ENCODE measurements at regions not wholly inside any gene's neighbourhood (a gene's known extent, or its start where the extent isn't known, plus 50 kb on each side); places are given as distances from the start of the nearest gene placed in this dataset.

DNA sequence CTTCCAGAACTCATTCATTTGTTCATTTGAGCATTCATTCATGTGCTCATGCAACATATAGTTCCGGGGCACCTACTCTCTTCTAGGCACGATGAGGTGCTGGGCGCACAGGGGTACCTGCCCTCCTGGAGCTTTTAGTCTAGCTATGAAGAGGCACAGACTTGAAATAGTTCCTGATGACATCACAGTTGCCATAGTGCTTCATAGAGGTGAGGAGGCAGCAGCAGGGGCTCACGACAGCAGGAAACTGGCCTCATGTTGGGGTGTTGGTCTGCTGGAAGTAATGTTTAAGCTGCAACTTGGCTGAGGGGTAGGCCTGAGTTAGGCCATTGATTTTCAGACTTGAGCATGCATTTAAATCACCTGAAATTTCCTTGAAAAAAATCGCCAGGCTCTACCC, 195.5 kb downstream of the PHETA1 start:
- Histone ChIP-seq H3K4me2 (ENCODE audit: low read length) (no peak overlapping the region), H3K9ac (ENCODE audit: low read length) (no peak overlapping the region), H3K36me3 (replicated peaks; ENCODE audit: low read depth, low read length) (no peaks in the 10 kb centered on the region), H3K27ac (ENCODE audit: low read length) (no peak overlapping the region), H3K9me3 (ENCODE audit: insufficient read depth, low read length) (no peaks in the 10 kb centered on the region), H3K27me3 (ENCODE audit: low read depth, low read length) (peaks cover 28% of the 10 kb centered on the region), H3K4me3 (ENCODE audit: low read length) (no peak overlapping the region), H4K20me1 (ENCODE audit: insufficient read depth, low read length) (no peaks in the 10 kb centered on the region), H3K79me2 (ENCODE audit: low read length) (no peaks in the 10 kb centered on the region), H2AFZ (ENCODE audit: low read depth, low read length) (no peak overlapping the region), H3K4me1 (ENCODE audit: low read length) (peaks cover 19% of the 10 kb centered on the region)
- TF ChIP-seq, protein P1, sequence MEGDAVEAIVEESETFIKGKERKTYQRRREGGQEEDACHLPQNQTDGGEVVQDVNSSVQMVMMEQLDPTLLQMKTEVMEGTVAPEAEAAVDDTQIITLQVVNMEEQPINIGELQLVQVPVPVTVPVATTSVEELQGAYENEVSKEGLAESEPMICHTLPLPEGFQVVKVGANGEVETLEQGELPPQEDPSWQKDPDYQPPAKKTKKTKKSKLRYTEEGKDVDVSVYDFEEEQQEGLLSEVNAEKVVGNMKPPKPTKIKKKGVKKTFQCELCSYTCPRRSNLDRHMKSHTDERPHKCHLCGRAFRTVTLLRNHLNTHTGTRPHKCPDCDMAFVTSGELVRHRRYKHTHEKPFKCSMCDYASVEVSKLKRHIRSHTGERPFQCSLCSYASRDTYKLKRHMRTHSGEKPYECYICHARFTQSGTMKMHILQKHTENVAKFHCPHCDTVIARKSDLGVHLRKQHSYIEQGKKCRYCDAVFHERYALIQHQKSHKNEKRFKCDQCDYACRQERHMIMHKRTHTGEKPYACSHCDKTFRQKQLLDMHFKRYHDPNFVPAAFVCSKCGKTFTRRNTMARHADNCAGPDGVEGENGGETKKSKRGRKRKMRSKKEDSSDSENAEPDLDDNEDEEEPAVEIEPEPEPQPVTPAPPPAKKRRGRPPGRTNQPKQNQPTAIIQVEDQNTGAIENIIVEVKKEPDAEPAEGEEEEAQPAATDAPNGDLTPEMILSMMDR (IDR thresholded peaks at IDR 0.05; ENCODE audit: low read depth, low read length) = no peak
- no peak for TF ChIP-seq EZH2phosphoT487 (IDR thresholded peaks at IDR 0.05; ENCODE audit: low read depth)

DNA sequence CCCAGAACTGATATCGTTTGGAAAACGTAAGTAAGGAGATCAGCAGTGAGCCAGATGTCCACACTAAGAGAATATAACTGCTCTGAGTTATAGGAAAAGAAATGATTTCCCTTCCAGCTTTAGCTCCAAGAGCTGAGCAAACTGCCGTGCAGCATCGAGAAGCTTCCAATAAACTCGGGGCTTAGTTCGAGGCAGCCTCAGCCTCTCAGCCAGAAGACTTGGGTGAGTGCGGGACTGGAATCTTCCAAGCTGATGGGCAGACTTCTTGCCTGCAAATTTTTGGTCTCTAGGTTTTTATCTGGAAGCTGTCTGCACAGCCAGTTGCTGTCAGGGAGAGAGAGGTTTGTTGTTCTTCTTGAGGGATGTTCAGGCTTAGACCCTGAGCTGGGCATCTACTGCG, 196.1 kb downstream of the PHETA1 start:
- Histone ChIP-seq H3K36me3 (replicated peaks; ENCODE audit: low read depth, low read length) (no peaks in the 10 kb centered on the region), H3K27ac (ENCODE audit: low read length) (no peak overlapping the region), H3K4me1 (ENCODE audit: low read length) (peaks cover 19% of the 10 kb centered on the region), H3K79me2 (ENCODE audit: low read length) (no peaks in the 10 kb centered on the region), H3K9me3 (ENCODE audit: insufficient read depth, low read length) (no peaks in the 10 kb centered on the region), H3K9ac (ENCODE audit: low read length) (no peak overlapping the region), H3K27me3 (ENCODE audit: low read depth, low read length) (peaks cover 28% of the 10 kb centered on the region), H4K20me1 (ENCODE audit: insufficient read depth, low read length) (no peaks in the 10 kb centered on the region), H3K4me3 (ENCODE audit: low read length) (no peak overlapping the region), H3K4me2 (ENCODE audit: low read length) (no peak overlapping the region), H2AFZ (ENCODE audit: low read depth, low read length) (no peak overlapping the region)
- TF ChIP-seq EZH2phosphoT487 (IDR thresholded peaks at IDR 0.05; ENCODE audit: low read depth) = no peak
- TF ChIP-seq, protein P1 (IDR thresholded peaks at IDR 0.05; ENCODE audit: low read depth, low read length) = no peak

DNA sequence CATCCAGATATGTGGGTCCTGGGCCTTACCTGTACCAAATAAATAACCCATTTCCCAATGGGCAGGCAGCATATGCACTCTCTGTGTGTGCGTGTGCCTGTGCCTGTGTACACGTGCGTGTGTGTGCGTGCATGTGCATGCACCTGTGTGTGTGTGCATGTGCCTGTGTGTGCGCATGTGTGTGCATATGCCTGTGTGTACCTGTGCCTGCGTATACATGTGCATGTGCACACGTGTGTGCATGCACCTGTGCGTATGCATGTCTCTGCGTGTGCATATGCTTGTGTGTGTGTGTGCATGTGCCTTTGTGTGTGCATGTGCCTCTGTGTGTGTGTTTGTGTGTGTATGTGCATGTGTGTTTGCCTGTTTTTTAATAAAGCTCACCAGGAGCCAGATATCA, 197.1 kb downstream of the PHETA1 start:
- Histone ChIP-seq H4K20me1 (ENCODE audit: insufficient read depth, low read length) (no peaks in the 10 kb centered on the region), H3K9ac (ENCODE audit: low read length) (no peak overlapping the region), H3K36me3 (replicated peaks; ENCODE audit: low read depth, low read length) (no peaks in the 10 kb centered on the region), H3K4me2 (ENCODE audit: low read length) (no peak overlapping the region), H3K79me2 (ENCODE audit: low read length) (no peaks in the 10 kb centered on the region), H3K4me1 (ENCODE audit: low read length) (peaks cover 19% of the 10 kb centered on the region), H3K9me3 (ENCODE audit: insufficient read depth, low read length) (no peaks in the 10 kb centered on the region), H2AFZ (ENCODE audit: low read depth, low read length) (no peak overlapping the region), H3K27ac (ENCODE audit: low read length) (no peak overlapping the region), H3K4me3 (ENCODE audit: low read length) (no peak overlapping the region), H3K27me3 (ENCODE audit: low read depth, low read length) (peaks cover 27% of the 10 kb centered on the region)
- TF ChIP-seq, protein P1 (IDR thresholded peaks at IDR 0.05; ENCODE audit: low read depth, low read length) = no peak
- TF ChIP-seq EZH2phosphoT487 (IDR thresholded peaks at IDR 0.05; ENCODE audit: low read depth) = no peak

DNA sequence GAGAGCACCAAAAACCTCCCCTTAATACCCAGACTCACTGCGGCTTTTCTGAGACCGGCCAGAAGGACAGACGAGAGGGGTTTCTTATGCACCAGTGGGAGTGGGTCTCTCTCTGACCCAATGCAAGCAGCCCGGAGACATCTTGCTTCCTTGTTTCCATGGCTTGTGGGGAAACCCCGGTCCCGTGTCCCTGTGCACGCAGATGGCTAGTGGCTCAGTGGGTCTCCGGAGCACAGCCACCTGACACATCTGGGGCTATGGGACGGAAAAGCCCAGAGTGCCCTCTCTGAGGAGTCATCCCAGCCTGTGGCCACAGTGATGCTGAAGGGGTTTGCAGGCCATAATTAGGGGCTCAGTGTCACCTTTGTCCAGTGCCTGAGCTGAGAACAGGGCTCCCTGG, 197.6 kb downstream of the PHETA1 start:
- H3K9ac ChIP-seq (ENCODE audit: low read length) = no peak overlapping the region
- TF ChIP-seq, protein P1 (IDR thresholded peaks at IDR 0.05; ENCODE audit: low read depth, low read length) = no peak
- TF ChIP-seq EZH2phosphoT487 (IDR thresholded peaks at IDR 0.05; ENCODE audit: low read depth) = no peak
- H3K9me3 ChIP-seq (ENCODE audit: insufficient read depth, low read length) = no peaks in the 10 kb centered on the region
- no peak overlapping the region for H3K27ac ChIP-seq (ENCODE audit: low read length)
- H3K4me3 ChIP-seq (ENCODE audit: low read length) = no peak overlapping the region
- H3K79me2 ChIP-seq (ENCODE audit: low read length) = no peaks in the 10 kb centered on the region
- H3K4me1 ChIP-seq (ENCODE audit: low read length) = peaks cover 19% of the 10 kb centered on the region
- peak overlapping the region; percentile 57 for H3K4me2 ChIP-seq (ENCODE audit: low read length)
- H3K36me3 ChIP-seq (replicated peaks; ENCODE audit: low read depth, low read length) = no peaks in the 10 kb centered on the region
- H3K27me3 ChIP-seq (ENCODE audit: low read depth, low read length) = peaks cover 22% of the 10 kb centered on the region
- H4K20me1 ChIP-seq (ENCODE audit: insufficient read depth, low read length) = no peaks in the 10 kb centered on the region
- no peak overlapping the region for H2AFZ ChIP-seq (ENCODE audit: low read depth, low read length)

Measured in OCI-LY3 (cell line).